Inferior parietal cortex (tissue), 1 donor: ENCODE measurements at regions not wholly inside any gene's neighbourhood (a gene's known extent, or its start where the extent isn't known, plus 50 kb on each side); places are given as distances from the start of the nearest gene placed in this dataset.
"Not testable (repeated sequence)": the region's sequence is repeated elsewhere in the genome, so short reads cannot be mapped to it uniquely, and the experiment has no call there.

Source experiments
- DNase-seq: peaks from one replicate; pipeline ENCODE4 v3.0.0-alpha.2; 2016; ENCODE audit errors: extremely low spot score

DNA sequence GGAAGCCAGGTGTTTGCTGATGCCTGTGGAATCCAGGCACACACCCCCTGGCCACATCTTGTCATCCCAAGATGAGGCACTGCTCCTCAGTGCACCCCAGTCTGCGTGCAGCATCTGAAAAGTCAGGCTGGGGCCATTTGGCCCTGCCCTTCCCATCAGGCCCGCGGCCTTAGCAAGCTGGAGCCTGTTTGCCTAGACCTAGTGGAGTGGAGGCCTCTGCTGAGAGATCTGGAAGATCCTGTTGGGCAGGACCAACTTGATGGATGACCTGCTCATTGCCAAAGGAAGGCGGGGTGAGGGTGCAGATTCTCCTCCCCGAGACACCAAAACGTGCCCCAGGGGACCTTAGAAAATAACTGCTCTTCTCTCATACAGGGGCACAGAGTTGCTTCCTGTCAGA is 220.2 kb downstream of the SHQ1 start:
- no peak for DNase-seq

DNA sequence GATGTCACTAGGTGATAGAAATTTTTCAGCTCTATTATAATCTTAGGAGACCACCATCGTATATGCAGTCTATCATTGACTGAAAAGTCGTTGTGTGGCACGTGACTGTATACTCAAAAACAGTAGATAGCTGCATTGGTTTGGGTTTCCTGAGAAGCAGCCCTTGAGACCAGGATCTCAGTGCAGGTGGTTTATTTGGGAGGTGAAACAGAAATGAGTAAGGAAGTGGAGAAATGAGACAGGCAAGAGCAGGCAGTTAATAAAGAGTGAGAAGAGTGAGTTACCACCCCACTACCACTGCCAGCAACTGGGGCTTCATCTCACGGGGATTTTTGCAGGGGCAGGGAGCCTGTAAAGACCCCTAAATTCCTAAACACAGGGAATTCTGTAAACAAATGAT is 221.0 kb downstream of the SHQ1 start:
- no peak for DNase-seq

DNA sequence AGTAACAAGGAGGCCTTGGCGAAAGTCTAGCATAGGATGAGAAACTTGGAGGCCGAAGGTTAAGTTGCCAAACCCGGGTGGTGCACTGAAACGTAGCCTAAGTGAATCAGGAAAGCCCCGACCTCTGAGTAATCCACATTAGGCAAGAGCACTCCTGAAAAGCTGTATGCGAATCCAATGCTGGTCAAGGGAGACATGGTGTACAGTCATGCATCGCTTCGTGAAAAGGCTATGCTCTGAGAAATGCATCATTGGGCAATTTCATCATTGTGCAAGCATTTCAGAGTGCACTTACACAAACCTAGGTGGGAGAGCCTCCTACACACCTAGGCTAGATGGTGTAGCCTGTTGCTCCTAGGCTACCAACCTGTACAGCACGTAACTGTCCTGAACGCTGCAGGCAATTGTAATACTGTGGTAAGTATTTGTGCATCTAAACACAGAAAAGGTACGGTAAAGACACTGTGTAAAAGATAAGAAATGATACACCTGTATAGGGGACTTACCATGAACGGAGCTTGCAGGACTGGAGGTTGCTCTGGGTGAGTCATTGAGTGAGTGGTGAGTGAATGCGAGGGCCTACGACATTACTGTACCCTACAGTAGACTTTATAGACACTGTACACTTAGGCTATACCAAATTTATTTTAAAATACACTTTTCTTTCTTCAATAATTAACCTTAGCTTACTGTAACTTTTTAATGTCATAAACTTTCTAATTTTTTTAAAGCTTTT is 222.5 kb downstream of the SHQ1 start:
- no peak for DNase-seq

DNA sequence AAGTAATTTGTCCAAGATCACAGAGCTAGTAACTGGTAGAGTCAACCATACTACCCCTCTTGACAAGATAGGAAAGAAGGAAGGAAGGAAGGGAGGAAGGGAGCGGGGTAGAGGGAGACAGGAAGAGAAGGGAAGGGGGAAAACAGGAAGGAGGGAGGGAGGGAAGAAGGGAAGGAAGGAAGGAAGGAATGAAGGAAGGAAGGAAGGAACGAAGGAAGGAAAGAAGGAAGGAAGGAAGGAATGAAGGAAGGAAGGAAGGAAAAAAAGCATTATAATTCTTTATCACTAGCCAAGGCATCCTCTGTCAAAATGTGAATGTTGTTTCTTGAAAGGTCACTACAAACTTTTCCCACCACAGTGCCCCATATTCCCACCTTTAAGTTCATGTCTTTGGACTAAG is 223.6 kb downstream of the SHQ1 start:
- DNase-seq = no peak

GRCh38 chr3:72618739-72619138 is 229.5 kb downstream of the SHQ1 start:
- no peak for DNase-seq

DNA sequence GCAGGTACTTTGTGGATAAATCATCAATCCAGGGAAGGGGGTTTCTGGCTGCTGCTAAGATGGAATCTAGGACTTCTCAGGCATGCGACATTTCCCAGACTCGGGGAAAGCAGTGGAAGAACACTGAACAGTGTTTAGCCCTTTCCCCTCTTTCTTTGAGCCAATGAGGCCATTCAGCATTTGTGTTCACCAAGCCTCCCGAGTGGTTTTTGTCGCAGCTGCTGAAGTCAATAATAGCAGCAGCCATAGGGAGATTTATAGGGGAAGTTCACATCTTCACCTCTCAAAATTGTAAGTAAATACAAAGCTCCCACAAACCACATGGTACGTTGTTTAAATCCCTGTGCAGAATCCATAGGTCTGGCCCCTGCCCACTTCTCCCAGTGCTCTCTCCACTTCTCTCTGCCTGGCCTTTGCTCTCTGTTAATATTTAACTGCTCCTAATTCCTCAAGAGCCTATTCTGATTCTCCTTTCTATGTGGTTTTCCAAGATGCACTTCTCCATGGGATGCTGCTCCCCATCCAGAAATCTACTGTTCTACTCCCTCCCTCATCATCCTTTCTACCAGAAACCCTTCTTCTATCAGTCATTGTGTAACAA is 230.7 kb downstream of the SHQ1 start:
- DNase-seq = no peak

GRCh38 chr3:72615776-72616175 is 232.5 kb downstream of the SHQ1 start:
- no peak for DNase-seq

DNA sequence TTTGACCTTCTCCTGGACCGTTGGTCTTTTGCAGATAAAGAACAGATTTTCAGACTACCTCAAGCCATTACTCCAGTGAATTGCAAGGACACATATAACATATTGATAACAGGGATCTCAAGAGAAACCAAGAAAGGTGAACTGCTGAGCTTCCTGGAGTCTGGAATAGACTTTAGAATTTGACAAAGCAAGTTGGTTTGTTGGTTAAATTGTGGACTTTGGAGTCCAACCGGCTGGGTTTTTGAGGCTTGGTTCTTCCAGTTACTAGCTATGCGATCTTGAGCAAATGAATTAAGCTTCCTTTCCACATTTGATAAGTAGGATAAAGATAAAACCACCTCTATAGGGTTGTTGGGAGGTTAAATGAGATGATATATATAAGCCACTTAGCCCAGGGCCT is 233.1 kb downstream of the SHQ1 start:
- DNase-seq = no peak

GRCh38 chr3:72614394-72615074 is 233.7 kb downstream of the SHQ1 start:
- no peak for DNase-seq

DNA sequence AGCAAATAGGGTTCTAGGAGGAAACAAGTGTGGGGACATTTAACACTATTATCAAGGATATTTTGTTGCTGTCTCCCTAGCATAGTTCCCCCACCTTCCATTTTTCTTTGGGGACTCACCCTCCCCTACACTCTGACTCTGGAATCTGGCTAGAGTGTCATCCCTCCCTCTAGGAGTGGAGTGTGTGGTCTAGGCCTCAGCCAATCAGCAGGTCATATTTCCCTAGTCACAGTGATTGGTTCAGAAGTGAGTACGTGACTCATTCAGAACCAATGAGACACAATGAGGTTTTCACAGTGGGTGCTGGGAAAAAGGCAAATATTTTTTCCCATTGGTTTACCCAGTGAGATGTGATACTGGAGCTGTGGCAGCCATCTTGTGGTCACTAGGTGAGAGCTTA is 234.4 kb downstream of the SHQ1 start:
- no peak for DNase-seq

- DNase-seq = not testable (repeated sequence)
Observed at GRCh38 chr3:72609114-72609513, 239.1 kb downstream of the SHQ1 start.

DNA sequence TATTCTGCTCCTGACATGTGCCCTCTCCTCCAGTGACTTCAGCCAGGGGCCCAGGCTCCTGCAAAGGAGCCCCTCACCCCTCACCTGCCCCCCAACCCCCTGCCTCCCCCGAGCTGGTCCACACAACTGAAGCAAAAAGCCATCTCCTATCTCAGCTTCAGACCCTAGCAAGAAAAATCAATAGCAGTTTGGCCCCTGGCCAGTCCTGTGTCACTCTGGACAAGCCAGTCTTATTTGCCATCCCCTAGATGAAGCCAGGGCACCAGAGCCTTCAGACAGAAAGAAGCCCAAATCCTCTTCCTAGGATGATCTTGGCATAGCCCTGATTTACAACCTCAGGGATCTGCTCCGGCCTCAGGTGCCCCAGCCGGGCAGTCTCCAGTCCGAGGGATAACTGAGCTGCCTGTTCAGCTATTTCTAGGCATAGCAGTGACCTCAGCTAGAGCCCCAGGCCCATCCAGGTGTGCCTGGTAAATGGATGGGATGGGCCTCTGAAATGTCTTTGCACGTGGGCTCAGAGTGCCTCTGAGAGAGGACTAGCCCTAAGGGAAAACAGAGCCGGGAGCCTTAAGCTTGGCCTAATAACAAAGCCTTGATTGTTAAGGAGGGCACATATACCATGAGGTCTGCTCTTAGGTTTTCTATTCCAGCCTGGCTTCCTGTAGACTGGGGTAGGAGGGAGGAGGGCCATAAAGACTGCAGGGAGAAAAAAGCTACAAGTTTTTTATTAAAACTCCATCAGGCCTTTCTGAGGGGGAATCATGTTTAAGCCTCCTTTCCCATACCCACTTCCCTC is 242.0 kb downstream of the SHQ1 start:
- no peak for DNase-seq

- peak; percentile 52 for DNase-seq
Observed at GRCh38 chr3:72604328-72604727, 243.9 kb downstream of the SHQ1 start.

GRCh38 chr3:72601983-72602750 is 246.1 kb downstream of the SHQ1 start:
- no peak for DNase-seq

GRCh38 chr3:72601060-72601459 is 247.2 kb downstream of the SHQ1 start:
- peak; percentile 21 for DNase-seq

GRCh38 chr3:72597756-72598195 is 250.5 kb downstream of the SHQ1 start:
- DNase-seq = no peak

DNA sequence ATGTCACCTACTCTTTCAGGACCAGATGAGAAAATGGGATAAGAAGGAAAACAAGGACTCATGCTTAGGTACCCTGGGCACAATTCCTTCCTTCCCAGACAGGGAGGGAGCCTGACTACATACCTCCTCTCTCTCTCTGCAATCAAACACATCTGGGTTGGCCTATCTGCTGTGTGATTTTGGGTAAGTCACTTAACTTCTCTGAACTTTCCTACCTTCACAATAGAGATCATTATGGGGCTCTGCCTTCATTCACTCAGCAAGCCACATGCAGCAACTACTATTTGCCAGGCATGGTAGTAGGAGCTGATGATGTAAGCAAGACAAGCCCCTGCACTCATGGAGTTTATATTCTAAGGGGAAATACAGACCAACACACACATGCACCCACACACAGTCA is 251.2 kb downstream of the SHQ1 start:
- no peak for DNase-seq

- no peak for DNase-seq
Observed at GRCh38 chr3:72595927-72596610, 252.2 kb downstream of the SHQ1 start.

DNA sequence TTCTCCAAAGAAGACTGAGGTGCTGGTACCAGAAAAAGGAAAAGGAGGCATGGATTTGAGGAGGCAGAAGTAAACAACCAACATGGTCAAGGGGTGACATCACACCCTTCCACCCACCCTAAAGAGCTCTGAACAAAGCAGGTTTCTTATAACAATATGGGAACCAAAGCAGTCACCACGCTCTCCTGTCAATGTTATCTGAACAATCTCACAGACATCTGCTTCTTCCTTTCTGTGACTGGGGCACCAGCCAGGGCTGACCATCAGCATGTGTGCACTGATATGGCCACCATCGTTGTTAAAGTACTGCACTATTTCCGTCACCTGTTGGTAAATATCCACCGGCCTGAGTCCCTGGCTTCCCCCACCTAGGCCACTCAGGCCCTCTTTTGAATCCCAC is 252.9 kb downstream of the SHQ1 start:
- DNase-seq = no peak

DNA sequence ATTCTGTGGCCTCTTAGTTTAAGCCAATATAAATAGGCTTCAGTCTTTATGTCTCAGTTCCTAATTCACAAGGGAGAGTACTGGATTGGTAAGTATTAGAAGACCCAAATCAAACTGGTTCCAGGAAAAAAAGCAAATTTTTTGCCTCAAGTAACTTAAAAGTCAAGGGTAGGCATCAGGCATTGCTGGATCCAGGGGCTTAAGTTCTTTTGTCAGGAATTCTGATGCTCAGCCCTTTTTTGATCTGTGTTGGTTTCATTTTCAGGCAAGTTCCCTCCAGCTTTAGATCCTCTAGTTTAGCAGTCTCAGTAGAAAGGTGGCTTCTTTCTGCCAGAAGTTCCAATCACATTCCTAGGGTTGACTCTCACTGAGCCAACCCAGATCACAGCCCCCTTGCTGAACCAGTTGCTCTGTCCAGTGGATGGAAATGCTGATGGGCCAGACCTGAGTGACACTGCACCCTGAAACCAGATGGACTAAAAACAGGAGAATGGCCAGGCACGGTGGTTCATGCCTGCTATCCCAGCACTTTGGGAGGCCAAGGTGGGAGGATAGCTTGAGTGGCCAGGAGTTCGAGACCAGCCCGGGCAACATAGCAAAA is 253.5 kb downstream of the SHQ1 start:
- DNase-seq = no peak
